GM23248 (cell line): ENCODE measurements at regions not wholly inside any gene's neighbourhood (a gene's known extent, or its start where the extent isn't known, plus 50 kb on each side); places are given as distances from the start of the nearest gene placed in this dataset.

ENCODE experiments used
- EZH2 ChIP-seq: fragments of 200-600 bp; sonication (generic); IDR thresholded peaks from 2 replicates; pipeline ENCODE4 v1.6.1; 2018; ENCODE audit warnings: antibody characterized with exemption, mild to moderate bottlenecking; ENCODE audit not compliant: insufficient read depth, poor library complexity, severe bottlenecking
- EZH2phosphoT487 ChIP-seq: fragments of 200-600 bp; sonication (generic); IDR thresholded peaks from 2 replicates; pipeline ENCODE4 v1.6.1; 2018; ENCODE audit warnings: antibody characterized with exemption, moderate library complexity, mild to moderate bottlenecking, low read depth; ENCODE audit not compliant: insufficient read depth

DNA sequence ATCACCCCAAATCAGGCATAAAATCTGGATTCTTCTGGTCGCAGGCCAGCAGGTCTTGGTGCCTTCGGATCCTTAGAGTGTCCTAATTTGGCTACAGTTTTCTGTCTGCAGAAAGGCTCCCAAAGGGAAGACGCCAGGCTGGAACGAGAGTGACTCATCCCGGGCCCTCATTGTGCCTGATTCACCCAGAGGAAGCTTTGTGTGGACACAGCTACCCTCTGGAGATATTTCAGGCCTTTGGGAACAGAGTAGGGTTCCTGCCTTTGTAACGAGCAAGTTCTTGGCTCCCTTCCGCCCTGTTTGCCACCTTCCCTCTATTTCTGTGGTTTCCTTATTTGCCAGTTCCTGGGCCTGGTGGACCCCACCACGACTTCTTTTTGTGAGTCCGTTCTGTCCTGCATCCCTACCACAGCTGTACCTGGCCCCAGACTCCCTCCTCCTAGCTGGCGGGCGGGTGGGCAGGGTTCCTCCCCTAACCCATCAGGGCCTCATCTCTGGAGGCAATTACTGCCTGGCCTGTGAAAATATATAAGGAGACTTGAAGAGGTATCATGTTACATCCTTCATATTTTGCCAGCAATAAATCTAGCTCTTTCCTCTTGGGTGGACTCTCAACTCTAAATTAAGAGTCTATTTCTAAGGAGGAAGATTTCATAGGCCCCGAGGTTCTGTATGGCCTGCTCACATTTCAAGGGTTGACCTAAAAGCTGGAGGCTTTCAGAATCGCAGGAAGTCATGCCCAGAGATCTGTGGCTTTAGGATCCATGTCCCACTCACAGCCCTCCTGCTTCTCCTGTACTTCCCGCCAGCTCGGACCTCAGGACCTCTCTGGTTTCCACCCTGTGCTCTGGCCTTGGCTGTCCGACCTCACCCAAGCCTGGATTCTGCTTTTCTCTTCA lies 219.2 kb upstream of the ZNF32 start:
- TF ChIP-seq EZH2: no peak
- TF ChIP-seq EZH2phosphoT487: no peak
